ENCODE measurements at regions not wholly inside any gene's neighbourhood (a gene's known extent, or its start where the extent isn't known, plus 50 kb on each side); places are given as distances from the start of the nearest gene placed in this dataset.

DNA sequence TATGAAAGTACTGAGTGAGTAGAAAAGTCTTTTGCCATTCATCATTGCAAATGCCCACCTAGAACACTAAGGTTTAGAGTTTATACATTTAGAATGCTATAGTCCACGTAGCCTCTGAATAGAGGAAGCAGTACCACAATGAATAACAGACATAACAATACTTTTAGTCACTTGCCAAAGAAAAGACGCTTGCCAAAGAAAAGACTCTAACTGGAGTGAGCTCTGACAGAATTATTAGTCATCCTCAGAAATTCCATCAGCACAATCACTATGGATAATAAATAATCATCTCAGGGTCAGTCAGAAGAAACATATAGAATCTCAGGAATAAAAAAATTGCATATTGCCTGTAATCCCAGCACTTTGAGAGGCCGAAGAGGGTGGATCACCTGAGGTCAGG is 168.5 kb upstream of the TARS1 start:
- H3K18ac ChIP-seq (ENCODE audit: low read length), result no peak overlapping the region
- H2AK5ac ChIP-seq (ENCODE audit: low read length), result no peak overlapping the region
- H2BK5ac ChIP-seq (ENCODE audit: low read depth, low read length, poor library complexity), result no peak overlapping the region
- H3K4ac ChIP-seq (ENCODE audit: low read depth, low read length), result no peak overlapping the region
- no peak overlapping the region for H4K91ac ChIP-seq (ENCODE audit: low read depth, low read length)
- H3K9ac ChIP-seq (ENCODE audit: low read length), result no peak overlapping the region
- no peak overlapping the region for H3K23ac ChIP-seq (ENCODE audit: low read length)
- no CpG with 5 or more reads among the region's 3 CpGs for whole genome bisulfite sequencing (ENCODE audit: extremely low coverage, insufficient coverage, insufficient read length)
- no peak overlapping the region for H2AFZ ChIP-seq (ENCODE audit: insufficient read depth, low read length, poor library complexity)
- DNase-seq, result peak in 1 of 2 donors; percentile 34
- H3K79me1 ChIP-seq (ENCODE audit: low read length), result no peaks in the 10 kb centered on the region
- H4K8ac ChIP-seq (ENCODE audit: low read depth, low read length), result no peak overlapping the region
- H2BK12ac ChIP-seq (ENCODE audit: low read length), result no peak overlapping the region
- H3K36me3 ChIP-seq (ENCODE audit: control insufficient read depth in 1 of 2, insufficient read depth in 2 of 2, low read length in 2 of 2), result no peaks in the 10 kb centered on the region
- H3K79me2 ChIP-seq (ENCODE audit: control insufficient read depth, insufficient read depth, low read length, poor library complexity), result no peaks in the 10 kb centered on the region
- no peak overlapping the region for H2BK120ac ChIP-seq (ENCODE audit: insufficient read depth, low read length, poor library complexity)
- no peak overlapping the region for H3K4me2 ChIP-seq (ENCODE audit: low read length)
- no peak overlapping the region for H3K27ac ChIP-seq (ENCODE audit: low read depth, low read length)
- no peak overlapping the region for H3K4me3 ChIP-seq (ENCODE audit: low read depth, low read length)
- H3K27me3 ChIP-seq (ENCODE audit: insufficient read depth, low read length), result no peaks in the 10 kb centered on the region
- H3K14ac ChIP-seq (ENCODE audit: low read length), result no peak overlapping the region
- H3K4me1 ChIP-seq (ENCODE audit: control insufficient read depth in 1 of 2, insufficient read depth in 2 of 2, low read length in 2 of 2), result no peaks in the 10 kb centered on the region
- H3K9me3 ChIP-seq (ENCODE audit: insufficient read depth, low read depth, low read length), result no peaks in the 10 kb centered on the region
- H4K12ac ChIP-seq (ENCODE audit: low read depth, low read length), result no peak overlapping the region

DNA sequence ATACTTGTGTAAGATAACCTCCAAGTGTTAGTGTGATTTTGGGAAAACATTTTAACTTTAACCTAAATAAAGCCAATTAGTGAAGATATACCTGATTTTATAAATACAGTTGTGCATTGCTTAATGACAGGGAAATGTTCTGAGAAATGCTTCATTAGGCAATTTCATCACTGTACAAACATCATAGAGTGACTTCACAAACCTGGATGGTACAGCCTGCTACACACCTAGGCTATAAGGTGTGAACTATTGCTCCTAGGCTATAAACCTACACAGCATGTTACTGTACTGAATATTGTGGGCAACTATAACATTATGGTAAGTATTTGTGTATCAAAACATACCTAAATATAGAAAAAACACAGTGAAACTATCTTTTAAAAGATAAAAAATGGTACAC is 166.8 kb upstream of the TARS1 start:
- Histone ChIP-seq H2BK5ac (ENCODE audit: low read depth, low read length, poor library complexity) (no peak overlapping the region), H3K4me3 (ENCODE audit: low read depth, low read length) (no peak overlapping the region), H3K79me1 (ENCODE audit: low read length) (no peaks in the 10 kb centered on the region), H3K4me1 (ENCODE audit: control insufficient read depth in 1 of 2, insufficient read depth in 2 of 2, low read length in 2 of 2) (no peaks in the 10 kb centered on the region), H2AFZ (ENCODE audit: insufficient read depth, low read length, poor library complexity) (no peak overlapping the region), H3K18ac (ENCODE audit: low read length) (no peak overlapping the region), H3K23ac (ENCODE audit: low read length) (no peak overlapping the region), H3K79me2 (ENCODE audit: control insufficient read depth, insufficient read depth, low read length, poor library complexity) (no peaks in the 10 kb centered on the region), H2BK12ac (ENCODE audit: low read length) (no peak overlapping the region), H4K8ac (ENCODE audit: low read depth, low read length) (no peak overlapping the region), H3K9me3 (ENCODE audit: insufficient read depth, low read depth, low read length) (no peaks in the 10 kb centered on the region), H3K9ac (ENCODE audit: low read length) (no peak overlapping the region), H3K4ac (ENCODE audit: low read depth, low read length) (no peak overlapping the region), H3K4me2 (ENCODE audit: low read length) (no peak overlapping the region), H4K12ac (ENCODE audit: low read depth, low read length) (no peak overlapping the region), H4K91ac (ENCODE audit: low read depth, low read length) (no peak overlapping the region), H2AK5ac (ENCODE audit: low read length) (no peak overlapping the region), H2BK120ac (ENCODE audit: insufficient read depth, low read length, poor library complexity) (no peak overlapping the region), H3K27me3 (ENCODE audit: insufficient read depth, low read length) (no peaks in the 10 kb centered on the region), H3K27ac (ENCODE audit: low read depth, low read length) (no peak overlapping the region), H3K14ac (ENCODE audit: low read length) (no peak overlapping the region), H3K36me3 (ENCODE audit: control insufficient read depth in 1 of 2, insufficient read depth in 2 of 2, low read length in 2 of 2) (no peaks in the 10 kb centered on the region)
- DNase-seq, result no peak

DNA sequence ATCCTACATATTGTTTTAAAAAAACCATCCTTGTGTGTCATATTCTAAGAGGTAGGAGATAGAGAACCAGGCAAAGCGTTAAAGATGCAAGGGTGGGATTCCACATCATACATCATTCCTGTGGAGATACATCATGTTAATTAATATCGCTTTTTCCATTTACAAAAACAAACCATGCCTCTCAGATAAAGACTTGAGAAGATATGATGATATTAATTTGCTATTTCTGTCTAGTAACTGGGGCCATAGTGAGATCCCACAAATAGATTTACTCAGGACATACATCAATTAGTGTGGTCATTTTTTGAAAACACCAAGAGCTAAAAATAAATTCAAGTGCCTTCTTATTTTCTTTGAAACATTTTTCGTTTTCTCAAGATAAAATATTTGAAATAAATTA is 165.4 kb upstream of the TARS1 start:
- Histone ChIP-seq H4K8ac (ENCODE audit: low read depth, low read length) (no peak overlapping the region), H3K4me1 (ENCODE audit: control insufficient read depth in 1 of 2, insufficient read depth in 2 of 2, low read length in 2 of 2) (no peaks in the 10 kb centered on the region), H3K4me2 (ENCODE audit: low read length) (no peak overlapping the region), H3K27ac (ENCODE audit: low read depth, low read length) (no peak overlapping the region), H4K12ac (ENCODE audit: low read depth, low read length) (no peak overlapping the region), H4K91ac (ENCODE audit: low read depth, low read length) (no peak overlapping the region), H3K27me3 (ENCODE audit: insufficient read depth, low read length) (no peaks in the 10 kb centered on the region), H2BK12ac (ENCODE audit: low read length) (no peak overlapping the region), H3K9me3 (ENCODE audit: insufficient read depth, low read depth, low read length) (no peaks in the 10 kb centered on the region), H3K14ac (ENCODE audit: low read length) (no peak overlapping the region), H3K18ac (ENCODE audit: low read length) (no peak overlapping the region), H2BK120ac (ENCODE audit: insufficient read depth, low read length, poor library complexity) (no peak overlapping the region), H3K79me1 (ENCODE audit: low read length) (no peaks in the 10 kb centered on the region), H3K4ac (ENCODE audit: low read depth, low read length) (no peak overlapping the region), H2BK5ac (ENCODE audit: low read depth, low read length, poor library complexity) (no peak overlapping the region), H2AFZ (ENCODE audit: insufficient read depth, low read length, poor library complexity) (no peak overlapping the region), H3K79me2 (ENCODE audit: control insufficient read depth, insufficient read depth, low read length, poor library complexity) (no peaks in the 10 kb centered on the region), H3K23ac (ENCODE audit: low read length) (no peak overlapping the region), H3K36me3 (ENCODE audit: control insufficient read depth in 1 of 2, insufficient read depth in 2 of 2, low read length in 2 of 2) (no peaks in the 10 kb centered on the region), H2AK5ac (ENCODE audit: low read length) (no peak overlapping the region), H3K4me3 (ENCODE audit: low read depth, low read length) (no peak overlapping the region), H3K9ac (ENCODE audit: low read length) (no peak overlapping the region)
- WGBS (ENCODE audit: extremely low coverage, insufficient coverage, insufficient read length), result no CpG with 5 or more reads among the region's 3 CpGs
- no peak for DNase-seq

DNA sequence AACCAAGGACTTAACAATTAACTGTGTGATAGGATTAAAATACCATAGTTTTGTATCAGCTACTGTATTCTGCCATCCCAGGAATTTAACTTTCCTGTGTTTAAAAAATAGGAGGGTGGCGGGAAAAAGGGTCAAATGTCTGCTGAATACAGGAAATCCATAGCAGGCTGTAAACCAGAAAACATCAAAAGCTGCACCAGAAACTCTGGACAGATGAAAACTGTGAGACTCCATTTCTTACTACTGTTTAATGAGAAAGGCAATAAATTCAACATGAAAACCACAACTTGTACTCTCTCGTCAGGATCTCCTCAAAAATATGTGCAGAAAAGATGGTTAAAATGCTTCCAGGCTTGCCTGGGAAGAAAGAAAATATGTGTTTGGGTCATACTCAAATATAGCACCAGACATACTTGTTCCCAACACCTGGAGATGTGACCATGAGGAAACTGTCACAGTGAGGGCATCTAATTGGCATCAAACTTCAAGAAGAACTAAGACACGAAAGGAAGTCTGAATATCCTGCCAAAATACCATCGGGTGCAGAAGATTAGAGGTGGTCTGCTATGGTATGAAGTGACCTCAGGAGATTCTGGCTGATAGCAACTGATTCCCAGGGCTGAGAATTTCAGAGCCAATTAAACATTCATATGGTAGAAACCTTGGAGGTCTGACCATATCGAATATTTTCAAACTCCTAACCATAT is 164.7 kb upstream of the TARS1 start:
- H3K79me1 ChIP-seq (ENCODE audit: low read length), result no peaks in the 10 kb centered on the region
- H3K4me1 ChIP-seq (ENCODE audit: control insufficient read depth in 1 of 2, insufficient read depth in 2 of 2, low read length in 2 of 2), result no peaks in the 10 kb centered on the region
- no peaks in the 10 kb centered on the region for H3K36me3 ChIP-seq (ENCODE audit: control insufficient read depth in 1 of 2, insufficient read depth in 2 of 2, low read length in 2 of 2)
- H3K23ac ChIP-seq (ENCODE audit: low read length), result no peak overlapping the region
- H2AFZ ChIP-seq (ENCODE audit: insufficient read depth, low read length, poor library complexity), result no peak overlapping the region
- no CpG with 5 or more reads among the region's 5 CpGs for WGBS (ENCODE audit: extremely low coverage, insufficient coverage, insufficient read length)
- H3K9me3 ChIP-seq (ENCODE audit: insufficient read depth, low read depth, low read length), result no peaks in the 10 kb centered on the region
- no peak overlapping the region for H4K12ac ChIP-seq (ENCODE audit: low read depth, low read length)
- H3K14ac ChIP-seq (ENCODE audit: low read length), result no peak overlapping the region
- H3K27me3 ChIP-seq (ENCODE audit: insufficient read depth, low read length), result no peaks in the 10 kb centered on the region
- H3K4me2 ChIP-seq (ENCODE audit: low read length), result no peak overlapping the region
- H4K8ac ChIP-seq (ENCODE audit: low read depth, low read length), result no peak overlapping the region
- H3K79me2 ChIP-seq (ENCODE audit: control insufficient read depth, insufficient read depth, low read length, poor library complexity), result no peaks in the 10 kb centered on the region
- no peak overlapping the region for H3K27ac ChIP-seq (ENCODE audit: low read depth, low read length)
- no peak overlapping the region for H2BK12ac ChIP-seq (ENCODE audit: low read length)
- H2AK5ac ChIP-seq (ENCODE audit: low read length), result no peak overlapping the region
- H3K4ac ChIP-seq (ENCODE audit: low read depth, low read length), result no peak overlapping the region
- H4K91ac ChIP-seq (ENCODE audit: low read depth, low read length), result no peak overlapping the region
- DNase-seq, result no peak
- no peak overlapping the region for H2BK120ac ChIP-seq (ENCODE audit: insufficient read depth, low read length, poor library complexity)
- H2BK5ac ChIP-seq (ENCODE audit: low read depth, low read length, poor library complexity), result no peak overlapping the region
- no peak overlapping the region for H3K9ac ChIP-seq (ENCODE audit: low read length)
- no peak overlapping the region for H3K18ac ChIP-seq (ENCODE audit: low read length)
- H3K4me3 ChIP-seq (ENCODE audit: low read depth, low read length), result no peak overlapping the region
